Activated gamma-delta T cell treated with Interleukin-2 at 50 U/mL for 16 hours (primary cell): ENCODE measurements at regions not wholly inside any gene's neighbourhood (a gene's known extent, or its start where the extent isn't known, plus 50 kb on each side); places are given as distances from the start of the nearest gene placed in this dataset.
"Not testable (repeated sequence)": the region's sequence is repeated elsewhere in the genome, so short reads cannot be mapped to it uniquely, and the experiment has no call there.

Experiments
- DNase-seq: peaks from one replicate; pipeline ENCODE4 v3.0.0-alpha.2; 2020

DNA sequence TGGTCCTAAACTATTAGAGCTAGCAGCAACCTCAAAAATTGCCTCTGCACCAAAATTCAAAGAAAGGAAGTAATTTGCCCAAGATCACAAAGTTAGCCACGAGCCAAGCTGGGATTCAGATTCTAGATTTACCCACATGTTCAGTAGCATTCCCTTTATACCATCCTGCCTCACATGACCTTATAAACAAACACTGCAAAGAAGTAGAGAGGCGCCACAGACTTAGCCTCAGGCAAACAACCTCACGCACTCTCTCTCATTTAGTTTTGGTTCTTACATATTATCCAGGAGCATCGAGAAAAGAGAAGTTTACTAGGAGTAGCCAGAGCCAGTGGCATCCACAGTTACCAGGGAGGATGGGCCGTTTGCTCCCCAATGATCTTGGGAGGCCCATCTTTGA, 226.6 kb downstream of the OSR1 start:
- DNase-seq, result no peak

DNA sequence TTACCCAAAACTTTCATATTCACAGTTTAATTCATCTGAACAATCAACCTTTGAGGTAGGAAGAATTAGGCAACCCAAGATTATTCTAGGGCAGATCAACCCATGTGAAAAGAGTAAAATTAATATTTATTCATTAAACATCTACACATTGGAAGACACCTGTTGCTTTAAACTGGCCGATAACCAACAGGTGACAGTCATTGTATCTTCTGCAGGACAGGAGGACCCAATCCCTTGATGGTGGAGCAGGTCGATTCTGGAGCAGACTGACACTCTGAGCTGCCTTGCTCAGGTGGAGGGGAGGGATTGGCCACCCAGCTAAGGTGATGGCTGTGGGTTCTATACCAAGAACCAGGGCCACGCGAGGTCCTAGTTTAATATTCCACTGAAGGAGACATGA, 230.3 kb downstream of the OSR1 start:
- DNase-seq, result no peak

DNA sequence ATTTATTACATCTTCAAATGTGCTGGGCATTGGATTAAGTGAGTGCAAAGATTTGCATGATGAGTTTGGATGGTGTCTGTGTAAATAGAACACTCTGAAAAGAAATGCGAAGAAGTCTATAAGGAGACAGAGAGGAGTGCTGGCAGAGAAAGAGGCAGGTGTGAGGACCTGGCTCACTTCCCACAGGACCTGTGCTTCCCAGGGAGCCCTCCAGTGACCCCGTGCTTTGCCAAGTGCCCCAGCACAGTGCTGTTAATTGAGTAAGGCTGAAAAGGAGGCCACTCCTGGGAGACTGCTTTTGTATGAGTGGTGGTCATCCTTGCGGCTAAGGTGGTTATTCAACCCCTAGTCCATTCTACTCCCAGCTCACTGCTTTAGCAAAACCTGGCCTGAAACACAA, 230.8 kb downstream of the OSR1 start:
- no peak for DNase-seq

DNA sequence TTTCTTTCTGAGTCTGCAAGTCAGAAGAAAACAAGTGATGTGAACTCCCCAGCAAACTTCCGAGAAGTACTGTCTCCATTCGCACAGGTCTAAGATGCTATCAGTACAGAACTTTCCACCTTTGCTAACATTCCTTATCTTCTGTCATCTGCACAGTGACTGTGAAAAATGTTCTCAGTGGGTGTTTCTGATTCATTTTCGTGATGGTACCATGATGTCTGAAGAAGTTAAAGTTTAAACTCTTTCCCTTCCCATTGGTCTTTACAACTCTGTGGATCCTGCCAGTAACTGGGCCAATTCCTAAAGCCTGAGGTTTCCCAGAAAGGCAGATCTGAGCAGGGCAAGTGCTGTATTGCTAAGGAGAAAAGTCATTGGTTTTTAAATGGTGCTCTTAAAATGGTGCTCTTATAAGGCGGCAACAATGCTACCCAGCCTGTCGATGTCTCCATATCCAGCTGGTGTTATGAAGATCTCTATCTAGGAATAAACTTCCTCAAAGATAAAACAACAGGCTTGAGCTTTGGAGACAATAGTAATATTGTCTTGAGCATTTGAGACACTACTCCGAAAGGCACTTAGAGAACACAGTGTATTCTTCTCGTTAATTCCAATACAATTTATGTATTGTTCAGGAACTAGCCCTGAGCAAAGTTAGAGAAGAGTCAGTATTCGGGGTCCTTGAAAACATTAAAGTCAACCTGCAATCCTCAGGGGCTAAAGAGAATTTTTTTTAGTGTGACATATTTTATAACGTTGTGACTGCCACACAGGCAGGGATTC, 232.3 kb downstream of the OSR1 start:
- no peak for DNase-seq

DNA sequence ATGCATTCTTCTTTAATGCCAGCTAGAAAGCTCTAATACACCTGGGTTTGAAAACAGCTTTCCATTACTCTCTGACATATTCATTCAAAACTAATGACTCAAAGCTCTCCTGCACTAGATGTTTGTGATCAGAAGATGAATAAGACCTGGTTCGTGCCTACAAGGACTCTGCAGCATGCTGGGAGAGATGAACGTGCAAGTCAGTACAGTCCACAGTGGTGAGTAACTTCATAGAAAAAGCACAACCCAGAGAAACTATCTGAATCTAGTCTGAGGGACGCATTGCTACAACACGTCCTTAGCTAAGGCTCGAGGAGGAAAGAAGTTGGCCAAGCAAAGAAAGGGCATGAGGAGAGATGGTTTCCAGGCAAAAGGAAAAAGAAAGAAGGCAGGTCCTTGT, 234.3 kb downstream of the OSR1 start:
- DNase-seq, result no peak

DNA sequence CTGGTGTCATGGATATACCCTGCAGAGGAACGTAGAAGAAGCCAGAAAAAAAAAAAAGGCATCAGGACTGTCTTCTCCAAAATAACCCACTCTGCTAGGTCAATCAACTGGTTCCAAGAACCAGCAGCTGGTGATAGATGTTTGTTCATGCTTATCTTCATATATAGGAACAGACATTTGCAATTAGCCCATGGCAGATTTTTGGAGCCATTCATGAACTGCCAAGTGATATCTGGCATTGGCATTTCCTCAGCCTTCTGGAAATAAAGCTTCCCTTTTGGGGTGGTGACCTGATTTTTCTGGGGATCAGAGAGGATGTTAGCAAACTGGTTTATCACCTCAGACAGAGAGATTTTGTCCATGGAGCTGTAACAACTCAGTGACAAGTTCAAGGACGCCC, 234.9 kb downstream of the OSR1 start:
- DNase-seq, result no peak

DNA sequence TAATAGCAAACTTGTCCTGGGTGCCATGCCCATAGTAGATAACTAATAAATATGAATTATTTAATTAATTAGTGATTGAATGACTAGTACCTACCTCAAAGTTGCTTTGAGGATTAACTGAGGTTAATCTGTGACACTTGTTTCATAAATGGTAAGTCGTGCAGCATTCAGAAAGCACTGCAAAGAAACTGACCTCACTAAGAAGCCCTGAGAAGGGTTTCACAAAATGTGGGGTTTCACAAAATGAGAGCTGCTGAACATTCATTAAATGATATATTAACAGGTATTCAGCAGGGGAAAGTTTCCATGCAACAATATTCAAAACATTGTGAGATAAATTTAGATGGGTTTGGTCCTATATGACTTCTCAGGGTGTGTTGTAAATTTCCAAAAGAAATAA, 236.2 kb downstream of the OSR1 start:
- DNase-seq, result no peak

DNA sequence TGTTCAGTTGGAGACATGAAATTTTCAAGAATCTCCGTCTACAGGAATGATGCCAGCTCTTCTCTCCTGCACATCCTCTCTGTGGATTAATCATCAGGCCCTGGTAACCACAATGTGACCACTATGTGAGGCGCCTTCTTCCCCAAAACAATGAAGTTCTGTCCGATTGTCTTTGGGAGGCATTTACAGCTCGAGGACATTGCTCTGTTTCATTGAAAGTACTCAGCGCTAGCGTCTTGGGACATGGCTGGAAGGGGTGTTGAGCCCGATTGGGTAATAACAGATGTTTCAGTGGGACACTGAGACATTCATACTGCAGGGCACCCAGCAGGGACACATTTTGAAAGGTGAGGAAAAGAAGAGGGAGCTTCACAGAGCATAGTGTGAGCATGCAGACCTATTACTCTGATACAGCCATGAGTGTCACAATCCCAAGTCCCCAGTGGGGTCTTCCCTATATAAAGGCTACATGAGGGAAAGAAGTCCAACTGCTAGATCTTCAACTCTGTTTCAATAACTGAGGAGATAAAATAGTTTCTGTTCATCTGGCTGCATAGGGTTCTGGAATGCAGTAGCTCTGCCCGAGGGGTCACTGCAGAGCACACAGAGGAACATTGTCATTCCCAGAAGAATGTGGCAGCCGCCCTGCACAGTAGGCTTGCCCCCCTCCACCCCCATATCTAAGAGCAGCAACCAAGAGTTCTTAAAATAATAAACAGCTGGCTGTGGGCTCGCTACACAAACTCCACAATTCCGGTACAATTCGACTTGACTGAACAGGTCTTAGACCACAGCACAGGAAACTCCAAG, 237.3 kb downstream of the OSR1 start:
- no peak for DNase-seq

DNA sequence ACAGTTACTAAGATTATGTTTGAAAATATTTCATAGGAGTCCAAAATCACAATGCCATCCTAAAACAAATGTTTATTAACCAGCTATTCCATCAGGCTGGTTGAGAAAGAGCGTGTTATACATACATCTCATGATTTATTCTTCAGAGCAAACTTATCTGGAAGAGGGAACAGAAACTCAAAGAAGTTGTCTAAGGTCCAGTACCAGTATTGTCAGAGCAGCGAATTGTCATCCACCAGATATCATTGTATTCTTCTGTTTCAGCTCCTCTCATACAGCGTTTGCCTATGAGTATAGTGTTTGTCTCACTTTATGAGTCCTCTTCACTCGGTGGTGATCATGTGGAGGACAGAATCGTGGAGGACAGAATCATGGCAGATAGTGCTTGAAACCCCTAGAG, 238.2 kb downstream of the OSR1 start:
- DNase-seq, result no peak

DNA sequence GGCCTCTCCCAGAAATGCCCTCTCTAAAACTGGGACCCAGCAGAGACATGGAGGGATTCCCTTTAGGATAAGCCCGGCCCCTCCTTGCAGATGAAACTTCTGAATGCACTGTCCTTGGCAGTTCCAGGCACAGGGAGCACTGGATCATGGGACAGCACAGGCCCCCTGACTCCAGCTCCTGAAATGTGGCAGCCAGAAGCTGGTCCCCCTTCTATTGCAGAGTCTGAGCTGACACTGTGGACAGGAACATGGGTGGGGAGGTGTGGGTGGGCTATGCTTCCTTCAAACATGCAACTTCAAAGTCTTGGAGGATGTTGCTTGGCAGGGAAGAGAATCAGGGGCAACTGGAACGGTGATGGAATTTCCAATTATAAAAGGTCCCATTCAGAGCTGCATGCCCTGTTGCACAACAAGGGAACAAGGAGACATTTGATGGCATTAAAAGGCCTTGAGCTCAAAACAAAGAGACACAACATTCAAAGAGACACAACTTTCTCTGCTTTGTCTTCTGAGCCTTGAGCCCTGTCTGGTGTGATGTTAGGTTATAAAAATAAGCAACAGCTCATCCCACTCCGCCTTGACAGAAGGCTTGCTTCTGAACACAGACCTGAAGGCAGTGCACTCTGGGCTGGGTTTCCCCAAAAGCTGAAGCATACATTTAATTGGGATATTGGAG, 239.0 kb downstream of the OSR1 start:
- no peak for DNase-seq

DNA sequence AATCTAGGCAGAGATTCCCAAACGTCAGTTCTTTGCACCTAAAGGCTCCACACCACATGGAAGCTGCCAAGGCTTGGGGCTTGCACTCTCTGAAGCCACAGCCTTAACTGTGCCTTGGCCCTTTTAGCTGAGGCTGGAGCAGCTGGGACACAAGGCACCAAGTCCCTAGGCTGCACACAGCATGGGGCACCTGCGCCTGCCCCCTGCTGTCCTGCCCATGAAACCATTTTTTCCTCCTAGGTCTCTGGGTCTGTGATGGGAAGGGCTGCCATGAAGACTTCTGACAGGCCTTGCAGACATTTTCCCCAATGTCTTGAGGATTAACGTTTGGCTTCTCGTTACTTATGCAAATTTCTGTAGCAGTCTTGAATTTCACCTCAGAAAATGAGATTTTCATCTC, 241.5 kb downstream of the OSR1 start:
- DNase-seq, result no peak

DNA sequence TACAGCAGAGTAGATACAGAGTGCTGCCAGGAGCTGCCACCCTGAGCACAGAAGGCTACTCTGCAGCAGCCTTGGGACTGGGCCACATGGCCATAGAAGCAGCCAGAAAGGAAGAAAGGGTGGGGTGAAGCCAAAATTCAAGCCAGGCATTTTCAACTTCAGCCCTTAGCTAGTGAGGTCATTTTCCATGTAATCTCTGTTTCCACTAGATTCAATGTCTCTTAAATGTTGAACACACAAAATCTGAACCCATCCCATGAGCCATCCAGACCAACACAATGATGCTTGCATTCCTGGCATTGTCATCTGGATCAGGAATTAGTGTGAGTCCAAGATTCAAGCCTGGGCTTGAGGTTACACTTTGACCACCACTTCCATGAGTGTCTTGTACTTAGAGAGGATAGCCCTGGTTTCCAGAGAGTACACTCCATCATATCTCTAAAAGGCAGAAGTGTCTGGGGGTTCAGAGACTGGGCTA, 243.6 kb downstream of the OSR1 start:
- DNase-seq, result no peak

DNA sequence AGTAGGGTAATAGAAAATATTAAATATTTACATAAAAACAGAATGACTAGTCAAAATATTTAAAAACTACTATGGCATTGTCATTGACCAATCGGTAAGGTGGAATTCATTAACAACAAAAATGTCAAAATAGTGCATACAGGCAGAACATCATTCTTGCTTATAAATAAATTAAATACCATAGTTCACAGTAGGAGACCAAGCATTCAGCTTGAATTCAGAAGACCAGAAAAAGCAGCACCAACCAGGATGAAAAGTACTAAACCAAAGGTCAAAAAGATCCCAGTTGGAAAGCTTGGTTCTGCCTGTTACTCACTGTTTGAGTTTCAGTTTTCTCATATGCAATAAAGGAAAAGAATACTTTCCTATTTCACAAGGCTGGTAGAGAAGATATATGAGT, 244.3 kb downstream of the OSR1 start:
- no peak for DNase-seq

DNA sequence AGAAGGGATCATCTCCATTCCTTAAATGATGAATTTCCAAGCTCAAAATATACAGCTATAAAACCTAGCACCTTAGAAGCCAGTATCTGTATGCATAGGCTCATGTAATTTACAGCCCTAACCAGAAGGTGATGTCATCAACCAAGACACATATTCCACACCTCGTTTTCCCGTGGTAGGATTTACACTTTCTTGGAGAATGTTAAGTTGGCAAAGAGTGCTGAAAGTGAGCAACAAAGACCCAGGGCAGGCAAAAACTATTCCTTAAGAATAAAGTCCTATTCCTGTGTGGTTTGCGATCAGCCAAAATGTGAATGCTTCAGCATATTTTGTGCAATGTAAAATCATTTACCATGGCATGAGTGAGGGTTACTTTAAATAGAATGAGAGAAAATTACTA, 247.1 kb downstream of the OSR1 start:
- no peak for DNase-seq

DNA sequence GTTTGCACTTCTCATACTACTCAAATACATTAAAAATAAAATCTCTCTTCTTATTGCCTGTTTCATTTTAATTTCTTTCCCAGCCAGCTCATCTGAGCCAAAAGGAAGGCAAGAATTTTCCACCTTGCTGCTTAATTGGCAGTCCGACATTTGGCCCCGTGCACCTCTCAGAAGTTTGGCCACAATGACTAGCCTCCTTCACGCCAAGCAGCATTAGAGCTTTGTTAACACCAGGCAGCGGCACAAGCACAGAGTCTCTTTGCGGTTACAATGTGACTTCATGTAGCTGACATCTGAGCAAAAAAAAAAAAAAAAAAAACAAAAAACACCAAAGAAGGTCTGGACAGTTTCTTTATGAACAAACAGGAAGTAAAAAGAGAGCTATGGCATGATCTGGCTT, 248.9 kb downstream of the OSR1 start:
- no peak for DNase-seq

DNA sequence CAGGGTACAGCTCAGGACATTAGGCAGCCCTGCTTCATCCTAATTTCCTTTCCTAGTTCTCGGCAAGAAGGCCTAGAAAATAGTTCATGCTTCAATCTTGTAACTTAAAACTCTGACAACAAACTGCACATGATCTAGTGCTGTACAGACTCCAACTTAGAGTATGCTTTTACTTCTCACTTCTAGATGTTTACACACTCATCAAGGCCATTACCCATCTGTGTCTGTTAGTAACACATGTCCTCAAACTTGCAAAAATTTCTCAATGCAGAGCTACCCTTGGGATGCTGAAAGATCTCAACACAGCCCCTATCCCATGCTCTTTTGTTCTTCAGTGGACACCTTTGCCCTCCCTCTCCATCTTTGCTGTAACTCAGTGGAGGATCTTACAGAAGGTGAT, 252.0 kb downstream of the OSR1 start:
- DNase-seq, result no peak

DNA sequence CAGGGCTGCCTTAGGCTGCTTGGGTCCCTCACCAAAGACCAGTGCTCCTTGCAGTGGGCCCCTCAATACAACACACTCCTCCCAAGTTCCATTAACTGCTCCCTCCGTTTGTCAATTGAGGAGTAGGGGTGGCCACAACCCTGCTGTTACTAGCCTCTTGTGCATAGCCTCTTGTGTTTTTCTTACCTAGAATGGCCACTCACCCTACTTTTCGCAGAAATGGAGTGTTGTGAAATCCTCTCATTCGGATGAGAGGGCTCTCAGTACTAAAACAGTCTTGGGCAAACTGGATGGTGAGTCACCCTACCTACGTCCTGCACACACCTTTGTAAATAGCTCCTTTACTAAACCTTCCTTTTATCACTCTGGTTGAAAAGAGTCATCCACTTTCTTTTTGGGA, 253.9 kb downstream of the OSR1 start:
- no peak for DNase-seq

DNA sequence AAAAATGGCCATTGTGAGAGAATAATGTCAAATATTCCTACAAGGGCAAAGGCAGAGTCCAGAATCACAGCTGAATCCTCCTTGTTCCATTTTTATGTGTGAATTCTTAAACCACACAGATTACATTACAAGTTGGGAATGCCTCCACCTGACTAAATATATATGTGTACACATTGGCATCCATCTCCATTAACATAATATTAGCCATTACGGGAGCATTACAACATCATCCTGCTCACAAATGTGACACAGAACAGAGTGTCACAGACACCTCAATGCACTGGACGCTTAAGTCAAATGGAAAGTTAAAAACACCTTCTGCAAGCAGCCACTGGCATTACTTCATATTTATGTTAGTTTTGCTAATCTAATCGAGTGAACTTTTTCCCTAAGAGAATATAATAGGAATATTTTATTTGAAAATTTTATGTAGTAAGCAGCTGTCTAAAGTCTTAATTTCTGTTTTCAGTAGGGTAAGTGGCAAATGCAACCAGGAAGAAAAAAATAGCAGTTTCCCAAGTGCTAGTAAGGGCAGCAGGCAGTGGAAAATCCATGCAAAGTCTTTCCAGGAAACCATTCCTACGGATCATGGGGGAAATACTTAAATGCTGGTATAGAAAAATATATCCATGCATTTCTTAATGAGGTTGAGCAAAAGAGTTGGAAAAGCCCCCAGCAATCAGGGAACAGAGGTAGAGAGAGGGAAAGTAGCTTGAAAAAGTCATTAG, 255.6 kb downstream of the OSR1 start:
- no peak for DNase-seq

DNA sequence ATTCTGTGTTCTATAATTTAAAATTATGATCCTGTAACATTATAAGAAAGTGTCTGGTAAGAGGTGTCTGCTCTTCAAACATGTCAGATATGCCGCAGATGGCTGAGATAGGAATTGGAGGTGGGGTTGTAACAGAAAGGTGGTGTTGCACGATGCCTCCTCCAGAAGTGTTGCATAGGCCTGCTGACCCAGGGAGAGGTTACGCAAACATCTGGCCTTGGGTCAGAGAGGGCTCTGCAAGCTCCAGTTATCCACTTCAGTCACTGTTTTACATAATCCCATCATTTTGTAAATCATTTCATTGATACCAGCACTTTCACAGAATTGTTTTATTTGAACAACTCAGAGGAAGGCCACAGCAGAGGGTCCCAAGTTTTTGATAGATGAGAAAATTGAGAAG, 256.5 kb downstream of the OSR1 start:
- DNase-seq, result no peak

DNA sequence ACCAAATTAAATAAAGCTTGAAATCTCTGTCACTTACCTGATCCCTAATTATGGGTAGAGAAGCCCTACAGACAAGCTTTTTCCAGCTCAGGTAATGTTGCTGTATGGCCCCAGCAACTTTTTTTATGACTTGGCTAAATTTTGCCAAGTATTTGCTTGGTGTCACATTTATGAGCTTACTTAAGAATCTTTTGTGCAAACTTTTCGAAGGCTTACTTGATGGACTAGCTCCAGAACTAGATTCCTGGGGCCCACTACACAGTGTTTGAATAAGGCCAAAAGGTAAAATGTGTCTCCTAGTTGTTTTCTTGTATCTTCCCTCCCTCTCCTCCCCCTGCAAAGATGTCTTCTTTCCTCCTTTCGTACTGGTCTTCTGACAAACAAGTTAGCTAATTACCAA, 257.9 kb downstream of the OSR1 start:
- DNase-seq, result no peak

DNA sequence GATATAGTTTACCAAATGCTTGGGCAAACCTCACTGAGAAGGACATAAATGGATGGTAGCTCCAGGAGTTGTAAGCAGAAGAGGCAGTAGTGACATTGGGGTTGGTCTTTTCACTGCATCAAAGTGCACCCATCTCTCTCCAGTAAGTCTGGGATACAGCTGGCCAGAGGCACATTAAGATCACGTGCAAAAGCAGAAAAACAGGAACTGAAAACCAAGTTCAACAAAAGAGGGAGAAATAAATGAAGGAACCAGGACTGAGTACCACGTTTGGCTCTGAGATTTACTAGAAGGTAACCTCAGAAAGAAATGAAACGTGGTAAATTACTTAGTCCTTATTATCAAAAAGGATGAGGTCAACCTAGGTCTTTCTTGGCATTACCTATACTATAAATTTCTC, 259.2 kb downstream of the OSR1 start:
- DNase-seq, result no peak

DNA sequence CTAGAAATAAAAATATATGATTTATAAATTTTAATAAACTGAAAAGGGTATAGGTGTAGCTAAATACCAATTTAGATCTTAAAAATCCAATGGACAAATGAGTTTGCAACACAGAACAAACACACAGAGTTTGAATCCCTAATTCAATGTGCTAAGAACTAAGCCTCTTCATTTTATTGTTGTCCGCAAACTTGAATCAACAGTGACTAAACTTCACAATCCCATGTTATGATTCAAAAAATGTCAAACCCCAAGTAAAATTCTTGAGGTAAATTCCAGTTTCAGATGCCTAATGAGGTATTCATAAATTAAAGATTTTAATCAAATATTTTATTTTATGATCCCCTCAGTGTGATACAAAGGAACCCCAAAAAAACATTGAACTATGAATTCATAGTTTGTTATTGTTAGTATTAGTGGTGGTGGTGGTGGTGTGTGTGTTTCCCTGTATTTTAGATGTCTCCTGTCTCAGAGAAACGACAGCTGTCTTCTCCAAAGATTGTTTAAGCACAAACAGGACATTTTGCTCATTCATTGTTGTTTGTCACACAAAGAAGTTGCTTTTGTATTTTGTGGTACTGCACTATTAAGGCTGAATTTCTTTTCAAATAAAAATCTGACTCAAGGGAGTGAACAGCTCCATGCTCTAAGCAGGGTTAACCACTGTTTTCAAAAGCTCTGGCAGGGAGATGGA, 259.8 kb downstream of the OSR1 start:
- DNase-seq, result no peak

DNA sequence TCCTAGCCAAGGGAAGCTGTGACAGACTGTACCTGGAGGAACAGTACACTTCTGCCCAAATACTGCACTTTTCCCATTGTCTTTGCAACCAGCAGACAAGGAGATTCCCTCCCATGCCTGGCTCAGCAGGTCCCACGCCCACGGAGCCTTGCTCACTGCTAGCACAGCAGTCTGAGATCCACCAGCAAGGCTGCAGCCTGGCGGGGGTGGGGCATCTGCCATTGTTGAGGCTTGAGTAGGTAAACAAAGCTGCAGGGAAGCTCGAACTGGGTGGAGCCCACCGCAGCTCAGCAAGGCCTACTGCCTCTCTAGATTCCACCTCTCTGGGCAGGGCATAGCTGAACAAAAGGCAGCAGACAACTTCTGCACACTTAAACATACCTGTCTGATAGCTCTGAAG, 268.9 kb downstream of the OSR1 start:
- not testable (repeated sequence) for DNase-seq
